WTC11 (cell line): ENCODE measurements at regions not wholly inside any gene's neighbourhood (a gene's known extent, or its start where the extent isn't known, plus 50 kb on each side); places are given as distances from the start of the nearest gene placed in this dataset.

ENCODE experiments used
- ATAC-seq: fragments of 200-7000 bp; cut with Tn5 transposase; 2 replicates; pipeline ENCODE4 v1.10.0; 2021; ENCODE audit warnings: mild to moderate bottlenecking, moderate library complexity
- CTCF ChIA-PET: fragments of 300-600 bp; sonication (Branson Sonifier 250); formaldehyde crosslinking; loops from one replicate; lab custom pipeline; 2021; ENCODE audit warnings: antibody characterized with exemption; lab: Charles Lee
- POLR2A ChIA-PET: fragments of 350-600 bp; sonication (Branson Sonifier 250); formaldehyde crosslinking; loops from one replicate; lab custom pipeline; 2021; ENCODE audit warnings: antibody characterized with exemption; lab: Charles Lee
- DNase-seq: peaks from one replicate; pipeline ENCODE4 v3.0.0; 2021; ENCODE audit warnings: low spot score
- H3K27ac Mint-ChIP-seq: 2 replicates; pipeline ENCODE4 v1.8.0; 2021; ENCODE audit warnings: mixed read lengths
- H3K27me3 Mint-ChIP-seq: 2 replicates; pipeline ENCODE4 v1.8.0; 2021; ENCODE audit warnings: low read depth, mild to moderate bottlenecking, moderate library complexity, mixed read lengths
- H3K36me3 Mint-ChIP-seq: 2 replicates; pipeline ENCODE4 v1.8.0; 2021; ENCODE audit warnings: mixed read lengths
- H3K4me1 Mint-ChIP-seq: 2 replicates; pipeline ENCODE4 v1.8.0; 2022; ENCODE audit warnings: mixed read lengths
- H3K4me3 Mint-ChIP-seq: 2 replicates; pipeline ENCODE4 v1.8.0; 2021; ENCODE audit warnings: mild to moderate bottlenecking, moderate library complexity, mixed read lengths
- H3K9me3 Mint-ChIP-seq: 2 replicates; pipeline ENCODE4 v1.8.0; 2021; ENCODE audit warnings: mixed read lengths
- AFF4 ChIP-seq: sonication (generic); formaldehyde crosslinking; IDR thresholded peaks from 2 replicates; pipeline ENCODE4 v1.8.1; 2023; ENCODE audit warnings: mild to moderate bottlenecking, missing genetic modification reagents, borderline replicate concordance
- ATF6 ChIP-seq: sonication (generic); formaldehyde crosslinking; IDR thresholded peaks from 2 replicates; pipeline ENCODE4 v1.8.1; 2023; ENCODE audit warnings: mild to moderate bottlenecking, missing genetic modification reagents
- CREB1 ChIP-seq: sonication (generic); formaldehyde crosslinking; IDR thresholded peaks from 2 replicates; pipeline ENCODE4 v1.8.0; 2023; ENCODE audit warnings: mild to moderate bottlenecking, missing genetic modification reagents
- ERG ChIP-seq: fragments of 250-450 bp; sonication (Bioruptor Pico); IDR thresholded peaks from 2 replicates; pipeline ENCODE4 v1.8.0; 2021; ENCODE audit warnings: mild to moderate bottlenecking
- GABPB1 ChIP-seq: sonication (generic); formaldehyde crosslinking; IDR thresholded peaks from 2 replicates; pipeline ENCODE4 v1.8.1; 2023; ENCODE audit warnings: mild to moderate bottlenecking, missing genetic modification reagents
- GRHL2 ChIP-seq: fragments of 250-450 bp; sonication (Bioruptor Pico); IDR thresholded peaks from 2 replicates; pipeline ENCODE4 v1.8.0; 2022; ENCODE audit warnings: mild to moderate bottlenecking, moderate library complexity; ENCODE audit not compliant: insufficient replicate concordance, severe bottlenecking
- GTF2I ChIP-seq: fragments of 250-450 bp; sonication (Bioruptor Pico); conservative IDR thresholded peaks from 2 replicates; pipeline ENCODE4 v1.4.0; 2021; ENCODE audit warnings: mild to moderate bottlenecking
- JAZF1 ChIP-seq: fragments of 250-450 bp; sonication (Bioruptor Pico); IDR thresholded peaks from 2 replicates; pipeline ENCODE4 v1.9.0; 2021; ENCODE audit warnings: moderate library complexity, mild to moderate bottlenecking, inconsistent platforms
- KAT7 ChIP-seq: sonication (generic); formaldehyde crosslinking; IDR thresholded peaks from 2 replicates; pipeline ENCODE4 v1.8.1; 2023; ENCODE audit warnings: missing genetic modification reagents, mild to moderate bottlenecking, borderline replicate concordance
- NFATC4 ChIP-seq: fragments of 250-450 bp; sonication (Bioruptor Pico); IDR thresholded peaks from 2 replicates; pipeline ENCODE4 v1.9.0; 2021; ENCODE audit warnings: mild to moderate bottlenecking
- SOX15 ChIP-seq: fragments of 250-450 bp; sonication (Bioruptor Pico); IDR thresholded peaks from 2 replicates; pipeline ENCODE4 v1.9.0; 2021; ENCODE audit warnings: mild to moderate bottlenecking
- TP53 ChIP-seq: sonication (generic); formaldehyde crosslinking; IDR thresholded peaks from 2 replicates; pipeline ENCODE4 v1.8.1; 2023; ENCODE audit warnings: mild to moderate bottlenecking, missing genetic modification reagents
- USF2 ChIP-seq: sonication (generic); formaldehyde crosslinking; IDR thresholded peaks from 2 replicates; pipeline ENCODE4 v1.8.1; 2023; ENCODE audit warnings: mild to moderate bottlenecking, missing genetic modification reagents, moderate library complexity
- ZNF121 ChIP-seq: sonication (generic); formaldehyde crosslinking; IDR thresholded peaks from 2 replicates; pipeline ENCODE4 v1.8.0; 2023; ENCODE audit warnings: missing genetic modification reagents
- ZNF396 ChIP-seq: fragments of 250-450 bp; sonication (Bioruptor Pico); IDR thresholded peaks from 2 replicates; pipeline ENCODE4 v1.8.0; 2021; ENCODE audit warnings: mild to moderate bottlenecking, moderate library complexity, borderline replicate concordance
- ZNF416 ChIP-seq: fragments of 250-450 bp; sonication (Bioruptor Pico); IDR thresholded peaks from 2 replicates; pipeline ENCODE4 v1.9.0; 2021; ENCODE audit warnings: mild to moderate bottlenecking, inconsistent platforms
- ZNF512 ChIP-seq: sonication (generic); formaldehyde crosslinking; IDR thresholded peaks from 2 replicates; pipeline ENCODE4 v1.8.1; 2022; ENCODE audit warnings: missing genetic modification reagents, borderline replicate concordance
- ZSCAN18 ChIP-seq: fragments of 250-450 bp; sonication (Bioruptor Pico); IDR thresholded peaks from 2 replicates; pipeline ENCODE4 v2.1.2; 2022; ENCODE audit warnings: mild to moderate bottlenecking, moderate library complexity

GRCh38 chr5:51465165-51465564 lies 81.9 kb downstream of the ISL1 start:
- H3K27ac Mint-ChIP-seq, result no peak overlapping the region
- H3K4me3 Mint-ChIP-seq, result peak overlapping the region; percentile 50
- no peaks in the 10 kb centered on the region for H3K27me3 Mint-ChIP-seq

GRCh38 chr5:51466214-51466613 lies 83.0 kb downstream of the ISL1 start:
- no peaks in the 10 kb centered on the region for H3K36me3 Mint-ChIP-seq
- no peaks in the 10 kb centered on the region for H3K9me3 Mint-ChIP-seq
- H3K4me1 Mint-ChIP-seq, result peaks cover 14% of the 10 kb centered on the region

More at GRCh38 chr5:51465165-51465564, 81.9 kb downstream of the ISL1 start:
- Mint-ChIP-seq H3K36me3 (no peaks in the 10 kb centered on the region), H3K4me1 (peaks cover 14% of the 10 kb centered on the region), H3K9me3 (no peaks in the 10 kb centered on the region)
- TF ChIP-seq ZSCAN18 (CRISPR knock-in tag) (no peak), GRHL2 (no peak), CREB1 (CRISPR knock-in tag) (no peak), AFF4 (CRISPR knock-in tag) (no peak)
- no peak for DNase-seq
- POLR2A ChIA-PET, result no interaction called here
- ATAC-seq, result peak; percentile 89
- CTCF ChIA-PET, result no interaction called here

More at GRCh38 chr5:51466214-51466613, 83.0 kb downstream of the ISL1 start:
- no peaks in the 10 kb centered on the region for H3K27me3 Mint-ChIP-seq
- ATAC-seq, result no peak
- DNase-seq, result no peak
- TF ChIP-seq ZNF396 (CRISPR knock-in tag), result no peak
- TF ChIP-seq ATF6, result no peak
- TF ChIP-seq GTF2I, result no peak
- no peak for TF ChIP-seq ZNF121 (CRISPR knock-in tag)
- TF ChIP-seq JAZF1 (CRISPR knock-in tag), result no peak
- no peak for TF ChIP-seq KAT7
- no peak for TF ChIP-seq ERG (CRISPR knock-in tag)
- no peak for TF ChIP-seq ZNF416 (CRISPR knock-in tag)
- no peak for TF ChIP-seq ZNF512
- TF ChIP-seq SOX15 (CRISPR knock-in tag), result no peak
- no peak for TF ChIP-seq USF2 (CRISPR knock-in tag)
- no peak for TF ChIP-seq NFATC4
- TF ChIP-seq GABPB1 (CRISPR knock-in tag), result no peak
- TF ChIP-seq TP53, result no peak
- TF ChIP-seq, all 79 proteins: peak for 0
- Mint-ChIP-seq H3K27ac (no peak overlapping the region), H3K4me3 (no peak overlapping the region)
- ChIA-PET POLR2A (no interaction called here), CTCF (no interaction called here)
